ENCODE measurements at regions not wholly inside any gene's neighbourhood (a gene's known extent, or its start where the extent isn't known, plus 50 kb on each side); places are given as distances from the start of the nearest gene placed in this dataset.
A peak's percentile ranks its signal among the peaks of the same experiment; 100 is the strongest.

GRCh38 chr2:78218066-78218465 is 695.9 kb upstream of the LRRTM4 start:
- dilution Hi-C loops (cut with HindIII; ENCODE audit: low sequenced_read_pairs, unreplicated experiment): no loop called here
- no peak overlapping the region for H3K18ac ChIP-seq (ENCODE audit: low read depth, low read length)
- no peak overlapping the region for H3K23ac ChIP-seq (ENCODE audit: low read depth, low read length)
- no peak overlapping the region for H3K14ac ChIP-seq (replicated peaks; ENCODE audit: low read depth, low read length)
- TF ChIP-seq CHD1 (IDR thresholded peaks at IDR 0.05; ENCODE audit: low read depth, low read length) (no peak), CEBPB (IDR thresholded peaks at IDR 0.05; ENCODE audit: low read depth, low read length) (peak; percentile 42; the same call in 1 of the 2 replicates), ELK1 (IDR thresholded peaks at IDR 0.05; ENCODE audit: borderline replicate concordance, low read depth, low read length) (no peak), NFE2L2 (IDR thresholded peaks at IDR 0.05; ENCODE audit: low read depth, low read length) (no peak), SMC3 (IDR thresholded peaks at IDR 0.05; ENCODE audit: low read depth, low read length) (no peak)
- no peaks in the 10 kb centered on the region for H3K27me3 ChIP-seq (ENCODE audit: control insufficient read depth, insufficient read depth, low read length)
- no peak overlapping the region for H3K56ac ChIP-seq (ENCODE audit: extremely low read depth, insufficient read depth, low read length)
- H3K79me1 ChIP-seq (ENCODE audit: low read depth in 1 of 2, low read length in 2 of 2): no peaks in the 10 kb centered on the region
- ATAC-seq (ENCODE audit: low read depth) (no peak), DNase-seq (no peak)
- BruUV-seq (replicated peaks): no TSS peak
- H3K4ac ChIP-seq (ENCODE audit: low read depth, low read length): no peak overlapping the region
- ChIA-PET CTCF (no interaction called here), POLR2A (ENCODE audit: unreplicated experiment) (no interaction called here)
- no peaks in the 10 kb centered on the region for H3K36me3 ChIP-seq (ENCODE audit: control insufficient read depth, insufficient read depth, low read length)
- H3K4me1 ChIP-seq (ENCODE audit: control insufficient read depth, insufficient read depth, low read length): no peaks in the 10 kb centered on the region
- no peak overlapping the region for H3K4me3 ChIP-seq (ENCODE audit: insufficient read depth, low read depth, low read length)
- no peaks in the 10 kb centered on the region for H3K9me1 ChIP-seq (ENCODE audit: insufficient read depth, low read length)
- H3K27ac ChIP-seq (ENCODE audit: insufficient read depth, low read length): no peak overlapping the region
- intact Hi-C loops (cut with micrococcal nuclease): no loop called here
- in situ Hi-C loops (cut with MboI; ENCODE audit: low sequenced_read_pairs): no loop called here
- H2BK15ac ChIP-seq (ENCODE audit: low read depth, low read length): no peak overlapping the region
- no peak overlapping the region for H3K4me2 ChIP-seq (ENCODE audit: low read depth, low read length)
- no peak overlapping the region for H2BK5ac ChIP-seq (ENCODE audit: low read depth, low read length, poor library complexity, severe bottlenecking)
- no peaks in the 10 kb centered on the region for H4K20me1 ChIP-seq (ENCODE audit: insufficient read depth, low read length)
- H3K9ac ChIP-seq (ENCODE audit: low read depth, low read length): no peak overlapping the region
- H2AFZ ChIP-seq (replicated peaks; ENCODE audit: low read length, poor library complexity): no peak overlapping the region
- WGBS, 2 experiments (ENCODE audit: extremely low coverage in 2 of 2, insufficient read length in 1 of 2): no CpG with 5 or more reads among the region's 1 CpG
- no peak overlapping the region for H2BK120ac ChIP-seq (ENCODE audit: low read depth, low read length)
- peaks cover under 1% of the 10 kb centered on the region; the same call in 1 of the 2 replicates for H3K9me3 ChIP-seq (ENCODE audit: control insufficient read depth, insufficient read depth, low read length)
- no peak overlapping the region for H2AK5ac ChIP-seq (ENCODE audit: low read depth, low read length)
- H2BK20ac ChIP-seq (ENCODE audit: low read depth, low read length): no peak overlapping the region
- no peak overlapping the region for H4K5ac ChIP-seq (ENCODE audit: low read depth, low read length)
- H4K8ac ChIP-seq (ENCODE audit: low read depth in 2 of 2, low read length in 2 of 2): no peak overlapping the region
- no peak overlapping the region for H4K91ac ChIP-seq (ENCODE audit: insufficient read depth, low read depth, low read length)
- no peak overlapping the region for H2AK9ac ChIP-seq (replicated peaks; ENCODE audit: low read depth, low read length, poor library complexity)

All from IMR-90 (cell line).